ENCODE measurements at regions not wholly inside any gene's neighbourhood (a gene's known extent, or its start where the extent isn't known, plus 50 kb on each side); places are given as distances from the start of the nearest gene placed in this dataset.

DNA sequence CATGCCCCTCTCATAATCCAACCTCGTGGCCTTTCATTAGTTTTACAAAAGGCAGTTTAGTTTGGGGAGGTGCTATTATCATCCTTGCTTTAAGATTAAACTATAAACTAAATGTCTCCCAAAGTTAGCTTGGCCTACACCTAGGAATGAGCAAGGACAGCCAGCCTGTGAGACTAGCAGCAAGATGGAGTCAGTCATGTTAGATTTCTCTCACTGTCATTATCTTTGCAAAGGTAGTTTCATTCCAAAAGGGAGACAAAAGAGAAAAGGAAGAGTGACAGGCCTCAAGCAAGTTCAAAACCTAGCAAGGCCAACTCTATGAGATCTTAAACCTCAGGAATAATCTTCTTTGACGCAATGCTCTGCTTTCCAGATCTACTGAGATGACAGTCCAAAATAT lies 232.2 kb downstream of the UBE3D start:
- no peak for DNase-seq

DNA sequence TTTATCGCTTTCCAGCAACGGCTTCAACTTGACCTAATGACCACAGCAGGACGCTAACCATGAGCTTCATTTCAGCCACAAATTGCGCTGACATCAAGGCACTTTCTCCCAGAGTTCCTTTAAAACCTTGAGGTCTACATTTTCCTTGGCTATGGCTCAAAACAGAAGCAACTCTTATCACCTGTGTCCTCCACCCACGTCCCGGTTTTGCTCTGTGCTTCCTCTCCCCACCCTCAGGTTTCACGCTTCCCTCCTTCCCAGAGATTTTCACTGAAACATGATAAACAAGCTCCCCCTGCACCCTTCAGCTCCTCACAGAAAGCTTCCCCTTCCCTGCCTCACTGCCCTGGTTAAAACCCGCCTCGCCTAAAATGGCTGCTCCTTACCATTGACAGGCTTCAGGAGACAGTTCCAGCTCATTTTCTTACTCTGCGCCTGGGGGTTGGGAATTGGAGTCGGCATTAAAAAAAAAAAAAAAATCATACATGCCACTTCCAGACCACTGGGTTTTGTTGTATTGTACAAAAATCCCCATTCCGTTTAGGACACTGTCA lies 229.5 kb downstream of the UBE3D start:
- no peak for DNase-seq

DNA sequence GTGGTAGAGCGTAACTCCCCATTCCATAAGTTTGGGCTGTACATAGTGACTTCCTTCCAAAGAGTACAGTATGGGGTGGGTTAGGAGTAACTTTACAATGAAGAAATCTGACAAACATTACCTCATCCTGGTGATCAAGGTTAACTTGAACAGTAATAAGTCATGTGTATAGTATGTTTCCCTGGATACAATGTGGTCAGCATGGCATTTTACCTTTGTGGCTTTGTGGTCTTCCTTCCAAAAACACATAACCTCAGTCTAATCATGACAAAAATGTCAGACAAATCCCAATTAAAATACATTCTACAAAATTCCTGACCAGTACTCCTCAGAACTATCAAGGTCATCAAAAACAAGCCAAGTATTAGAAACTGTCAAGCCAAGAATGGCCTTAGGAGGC lies 225.1 kb downstream of the UBE3D start:
- DNase-seq = peak; percentile 20

DNA sequence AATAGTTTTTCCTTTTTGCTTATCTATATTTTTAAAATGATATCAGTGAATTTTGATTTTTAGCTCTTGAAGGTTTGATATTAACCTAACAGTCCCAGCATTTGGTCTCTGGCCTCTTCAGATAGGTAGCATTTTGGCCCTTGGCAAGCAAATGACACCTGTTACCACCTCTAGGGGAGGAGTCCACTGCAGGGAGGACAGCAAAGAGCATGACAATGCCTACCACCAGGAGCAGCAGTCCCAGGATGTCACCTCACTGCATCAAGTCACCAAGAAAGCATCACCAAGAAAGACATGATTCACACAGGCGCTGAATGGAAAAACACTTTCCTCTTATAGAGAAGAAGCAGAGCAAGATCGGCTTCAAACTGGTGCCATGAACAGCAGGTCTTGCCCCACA lies 224.3 kb downstream of the UBE3D start:
- DNase-seq = no peak
